Upper lobe of left lung (tissue), 6 donors: ENCODE measurements at regions not wholly inside any gene's neighbourhood (a gene's known extent, or its start where the extent isn't known, plus 50 kb on each side); places are given as distances from the start of the nearest gene placed in this dataset.

Experiments
- ATAC-seq, 2 donors: fragments of 200-7000 bp; cut with Tn5 transposase; one replicate each; pipeline ENCODE4 v1.9.1; 2022; ENCODE audit warnings: mild to moderate bottlenecking in 2 of 2, moderate library complexity in 2 of 2; ENCODE audit not compliant: low FRiP score in 2 of 2
- DNase-seq, 2 donors: peaks; one replicate each; pipeline ENCODE4 v3.0.0-alpha.2; 2019 to 2020
- H3K27ac ChIP-seq, 4 donors: fragments of 200-600 bp; sonication (generic); one replicate each; pipeline ENCODE4 v1.5.1; 2016 to 2019
- H3K27me3 ChIP-seq, 4 donors: fragments of 200-600 bp; sonication (generic); one replicate each; pipeline ENCODE4 v1.5.1; 2017 to 2019
- H3K36me3 ChIP-seq, 4 donors: fragments of 200-600 bp; sonication (generic); one replicate each; pipeline ENCODE4 v1.5.1; 2016 to 2019
- H3K4me1 ChIP-seq, 4 donors: fragments of 200-600 bp; sonication (generic); one replicate each; pipeline ENCODE4 v1.5.1; 2018 to 2019
- H3K4me3 ChIP-seq, 4 donors: fragments of 200-600 bp; sonication (generic); one replicate each; pipeline ENCODE4 v1.5.1; 2017 to 2019; ENCODE audit warnings: mild to moderate bottlenecking in 2 of 4, moderate library complexity in 1 of 4
- H3K9me3 ChIP-seq, 4 donors: fragments of 200-600 bp; sonication (generic); one replicate each; pipeline ENCODE4 v1.5.1; 2018 to 2019
- EP300 ChIP-seq, 4 donors: sonication (generic); formaldehyde crosslinking; IDR thresholded peaks; one replicate each; pipeline ENCODE4 v1.5.1; 2017; ENCODE audit warnings: antibody characterized with exemption in 4 of 4, control low read depth in 2 of 4
- POLR2A ChIP-seq, 4 donors: fragments of 450-650 bp; IDR thresholded peaks; one replicate each; pipeline ENCODE4 v1.5.1; 2016 to 2017; ENCODE audit warnings: antibody characterized with exemption in 4 of 4, mild to moderate bottlenecking in 2 of 4
- POLR2AphosphoS5 ChIP-seq, 2 donors: sonication (generic); formaldehyde crosslinking; IDR thresholded peaks; one replicate each; pipeline ENCODE4 v1.5.1; 2017; ENCODE audit warnings: antibody characterized with exemption in 2 of 2
- WGBS, 2 donors: methylation state at CpG; one replicate each; pipeline ENCODE4 v1.1.5; 2017 to 2018; 5-methylcytosine and 5-hydroxymethylcytosine counted together
- TF ChIP-seq, protein P1 (sequence below), 6 experiments: fragments of 450-650 bp in 4 of 6; fragments of 200-600 bp in 2 of 6; sonication (generic) in 2 of 6; IDR thresholded peaks; one replicate each; pipeline ENCODE4 v1.5.1; 2016 to 2019; ENCODE audit warnings: antibody characterized with exemption in 6 of 6
- donor health status: DM: no; HTN: no; CAD: no; lungs with moderate emphysema.
- donor health status: DM: no; HTN: yes; CAD: no; lungs with severe emphysema.

DNA sequence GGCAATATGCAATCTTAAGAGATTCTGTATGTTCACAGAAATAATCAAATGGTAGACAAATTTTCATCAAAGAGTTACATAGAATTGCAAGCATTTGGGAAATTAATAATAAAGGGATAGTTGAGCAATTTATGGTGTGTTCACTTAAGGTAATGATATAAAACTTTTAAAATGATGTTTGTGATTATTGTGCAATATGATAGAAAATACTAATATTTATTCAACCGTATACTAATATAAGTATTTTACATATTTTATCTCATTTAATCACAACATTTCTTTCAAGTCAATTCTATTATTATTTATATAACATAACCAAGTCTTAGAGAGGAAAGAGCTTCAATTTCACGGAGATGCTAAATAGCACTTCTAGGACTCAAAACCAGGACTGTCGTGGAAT, 716.8 kb upstream of the MIR17HG start:
- no peak for TF ChIP-seq EP300 (IDR thresholded peaks at IDR 0.05)
- Histone ChIP-seq H3K36me3 (no peaks in the 10 kb centered on the region), H3K27ac (no peak overlapping the region), H3K27me3 (no peaks in the 10 kb centered on the region), H3K9me3 (no peaks in the 10 kb centered on the region), H3K4me3 (no peak overlapping the region), H3K4me1 (no peaks in the 10 kb centered on the region)
- DNase-seq (no peak), ATAC-seq (no peak)
- 85 to 96% methylated on average over 3 of the region's 3 CpGs for WGBS, 2 donors

DNA sequence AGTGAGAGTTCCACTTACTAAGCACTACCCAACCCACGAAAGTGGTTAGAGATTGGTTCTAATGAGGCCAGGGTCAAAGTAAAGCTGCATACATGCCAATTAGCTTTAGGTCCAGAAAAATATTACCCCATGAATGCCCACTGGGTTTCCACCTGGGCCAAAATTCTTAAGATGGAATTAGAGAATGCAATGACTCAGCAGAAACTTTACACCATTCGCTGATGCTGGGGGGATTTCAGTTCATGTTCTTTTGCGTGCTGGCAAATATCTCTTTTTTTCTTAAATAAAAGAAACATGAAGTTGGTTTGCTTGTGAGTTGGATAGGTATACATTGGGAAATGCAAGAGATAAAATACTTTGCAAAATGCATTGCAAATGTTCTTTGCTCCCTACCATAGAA, 715.3 kb upstream of the MIR17HG start:
- H3K9me3 ChIP-seq = no peaks in the 10 kb centered on the region
- H3K4me3 ChIP-seq = no peak overlapping the region
- DNase-seq = no peak
- no peak for ATAC-seq
- TF ChIP-seq POLR2AphosphoS5 (IDR thresholded peaks at IDR 0.05) (no peak), POLR2A (IDR thresholded peaks at IDR 0.05) (no peak), EP300 (IDR thresholded peaks at IDR 0.05) (no peak)
- TF ChIP-seq, protein P1, sequence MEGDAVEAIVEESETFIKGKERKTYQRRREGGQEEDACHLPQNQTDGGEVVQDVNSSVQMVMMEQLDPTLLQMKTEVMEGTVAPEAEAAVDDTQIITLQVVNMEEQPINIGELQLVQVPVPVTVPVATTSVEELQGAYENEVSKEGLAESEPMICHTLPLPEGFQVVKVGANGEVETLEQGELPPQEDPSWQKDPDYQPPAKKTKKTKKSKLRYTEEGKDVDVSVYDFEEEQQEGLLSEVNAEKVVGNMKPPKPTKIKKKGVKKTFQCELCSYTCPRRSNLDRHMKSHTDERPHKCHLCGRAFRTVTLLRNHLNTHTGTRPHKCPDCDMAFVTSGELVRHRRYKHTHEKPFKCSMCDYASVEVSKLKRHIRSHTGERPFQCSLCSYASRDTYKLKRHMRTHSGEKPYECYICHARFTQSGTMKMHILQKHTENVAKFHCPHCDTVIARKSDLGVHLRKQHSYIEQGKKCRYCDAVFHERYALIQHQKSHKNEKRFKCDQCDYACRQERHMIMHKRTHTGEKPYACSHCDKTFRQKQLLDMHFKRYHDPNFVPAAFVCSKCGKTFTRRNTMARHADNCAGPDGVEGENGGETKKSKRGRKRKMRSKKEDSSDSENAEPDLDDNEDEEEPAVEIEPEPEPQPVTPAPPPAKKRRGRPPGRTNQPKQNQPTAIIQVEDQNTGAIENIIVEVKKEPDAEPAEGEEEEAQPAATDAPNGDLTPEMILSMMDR (IDR thresholded peaks at IDR 0.05) = no peak
- H3K4me1 ChIP-seq = no peaks in the 10 kb centered on the region
- no peak overlapping the region for H3K27ac ChIP-seq
- H3K36me3 ChIP-seq = no peaks in the 10 kb centered on the region
- 86 to 89% methylated on average over 3 of the region's 3 CpGs for WGBS, 2 donors
- no peaks in the 10 kb centered on the region for H3K27me3 ChIP-seq

DNA sequence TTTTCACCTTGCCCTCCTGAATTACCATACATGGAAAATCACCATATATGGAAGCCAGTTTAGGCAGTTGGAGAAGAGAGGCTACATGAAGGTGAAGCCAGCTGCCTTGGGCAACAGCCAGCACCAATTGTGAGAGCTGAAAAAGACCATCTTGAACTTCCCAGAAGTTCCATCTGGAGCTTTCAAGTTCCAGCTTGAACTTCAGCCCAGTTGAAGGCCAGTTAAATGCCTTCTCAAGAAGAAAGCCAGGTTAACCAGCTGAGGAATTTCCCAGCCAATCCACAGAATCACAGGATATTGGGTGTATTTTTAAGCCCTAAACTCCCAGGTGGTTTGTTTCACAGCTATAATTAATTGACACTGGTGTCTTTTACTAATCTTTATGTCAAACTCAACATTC, 713.6 kb upstream of the MIR17HG start:
- DNase-seq = no peak
- ATAC-seq = no peak
- TF ChIP-seq, protein P1 (IDR thresholded peaks at IDR 0.05) = no peak
- TF ChIP-seq POLR2AphosphoS5 (IDR thresholded peaks at IDR 0.05) (no peak), POLR2A (IDR thresholded peaks at IDR 0.05) (no peak), EP300 (IDR thresholded peaks at IDR 0.05) (no peak)
- Histone ChIP-seq H3K4me3 (no peak overlapping the region), H3K36me3 (no peaks in the 10 kb centered on the region), H3K9me3 (no peaks in the 10 kb centered on the region), H3K27me3 (no peaks in the 10 kb centered on the region), H3K4me1 (no peaks in the 10 kb centered on the region), H3K27ac (no peak overlapping the region)

DNA sequence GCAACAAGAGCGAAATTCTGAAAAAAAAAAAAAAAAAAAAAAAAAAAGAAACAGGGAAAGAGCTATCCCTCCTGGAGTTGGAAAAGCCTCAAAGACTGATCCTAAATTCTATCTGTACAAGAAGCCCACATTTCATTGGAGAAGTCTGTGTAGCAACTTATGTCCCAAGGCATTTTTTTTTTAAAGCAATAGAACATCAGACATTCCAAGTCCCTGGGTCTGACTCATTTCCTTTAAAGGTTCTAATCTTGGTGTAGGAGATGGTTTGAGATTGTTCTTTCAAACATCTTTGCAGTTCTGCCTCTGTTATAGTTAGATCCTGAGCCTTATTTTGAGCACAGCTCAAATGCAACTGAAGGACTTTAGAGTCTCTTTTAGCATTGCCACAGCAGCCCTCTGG, 706.5 kb upstream of the MIR17HG start:
- H3K4me3 ChIP-seq = no peak overlapping the region
- ATAC-seq = no peak
- H3K27ac ChIP-seq = no peak overlapping the region
- H3K27me3 ChIP-seq = no peaks in the 10 kb centered on the region
- WGBS, 2 donors = 89 to 100% methylated on average over 1 of the region's 1 CpG
- no peaks in the 10 kb centered on the region for H3K9me3 ChIP-seq
- TF ChIP-seq EP300 (IDR thresholded peaks at IDR 0.05) (no peak), POLR2AphosphoS5 (IDR thresholded peaks at IDR 0.05) (no peak), POLR2A (IDR thresholded peaks at IDR 0.05) (no peak)
- TF ChIP-seq, protein P1 (IDR thresholded peaks at IDR 0.05) = no peak
- no peak for DNase-seq
- no peaks in the 10 kb centered on the region for H3K4me1 ChIP-seq
- no peaks in the 10 kb centered on the region for H3K36me3 ChIP-seq

DNA sequence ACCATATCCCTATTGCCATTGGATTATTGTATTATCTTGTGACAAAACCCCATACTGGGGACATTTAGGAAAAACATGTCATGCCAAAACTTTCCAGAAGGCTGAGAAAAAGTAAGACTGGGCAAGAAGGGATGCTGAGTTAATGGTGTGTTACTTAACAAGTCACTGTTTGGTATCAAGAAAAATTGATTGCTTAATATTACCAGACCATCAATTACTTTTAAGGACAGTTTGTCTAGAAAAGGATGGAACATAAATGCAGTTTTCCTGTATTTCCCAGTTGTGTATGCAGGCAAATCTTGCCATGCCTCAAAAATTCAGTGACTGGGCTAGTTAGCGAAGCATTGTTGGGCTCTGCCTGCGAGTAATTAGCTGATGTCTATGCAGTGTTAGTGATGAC, 705.6 kb upstream of the MIR17HG start:
- no peak for DNase-seq
- Histone ChIP-seq H3K27ac (no peak overlapping the region), H3K4me1 (no peaks in the 10 kb centered on the region), H3K4me3 (no peak overlapping the region), H3K9me3 (no peaks in the 10 kb centered on the region), H3K36me3 (no peaks in the 10 kb centered on the region), H3K27me3 (no peaks in the 10 kb centered on the region)
- no peak for ATAC-seq
- TF ChIP-seq EP300 (IDR thresholded peaks at IDR 0.05) = no peak
- TF ChIP-seq, protein P1 (IDR thresholded peaks at IDR 0.05) = no peak
- no peak for TF ChIP-seq POLR2AphosphoS5 (IDR thresholded peaks at IDR 0.05)
- no peak for TF ChIP-seq POLR2A (IDR thresholded peaks at IDR 0.05)
- WGBS, 2 donors = 78 to 83% methylated on average over 2 of the region's 2 CpGs
